MM.1S (cell line): ENCODE measurements at regions not wholly inside any gene's neighbourhood (a gene's known extent, or its start where the extent isn't known, plus 50 kb on each side); places are given as distances from the start of the nearest gene placed in this dataset.

Source experiments
- DNase-seq: peaks from one replicate; pipeline ENCODE4 v3.0.0-alpha.2; 2015
- H2AFZ ChIP-seq: fragments of 300-600 bp; sonication (generic); 2 replicates; pipeline ENCODE4 v1.6.0; 2016; ENCODE audit warnings: antibody characterized with exemption, low read length
- H3F3A ChIP-seq: fragments of 300-600 bp; sonication (generic); 2 replicates; pipeline ENCODE4 v1.6.1; 2016; ENCODE audit warnings: mild to moderate bottlenecking, antibody characterized with exemption, low read length, moderate library complexity, mixed read lengths; ENCODE audit not compliant: insufficient read depth
- H3K27ac ChIP-seq: fragments of 300-600 bp; sonication (generic); 2 replicates; pipeline ENCODE4 v1.5.1; 2016; ENCODE audit warnings: mild to moderate bottlenecking, low read length
- H3K27me3 ChIP-seq: fragments of 300-600 bp; sonication (generic); replicated peaks from 2 replicates; pipeline ENCODE4 v1.6.0; 2016; ENCODE audit warnings: low read length; ENCODE audit not compliant: insufficient read depth
- H3K36me3 ChIP-seq: fragments of 300-600 bp; sonication (generic); replicated peaks from 2 replicates; pipeline ENCODE4 v1.6.1; 2016; ENCODE audit warnings: mild to moderate bottlenecking, low read length, mixed read lengths; ENCODE audit not compliant: insufficient read depth
- H3K4me1 ChIP-seq: fragments of 300-600 bp; sonication (generic); 2 replicates; pipeline ENCODE4 v1.6.1; 2016; ENCODE audit warnings: low read length, mixed read lengths
- H3K4me2 ChIP-seq: fragments of 300-600 bp; sonication (generic); 2 replicates; pipeline ENCODE4 v1.6.0; 2016; ENCODE audit warnings: low read depth, low read length
- H3K4me3 ChIP-seq: fragments of 300-600 bp; sonication (generic); 2 replicates; pipeline ENCODE4 v1.5.1; 2016; ENCODE audit warnings: low read length, mixed read lengths
- H3K79me2 ChIP-seq: fragments of 300-600 bp; sonication (generic); 2 replicates; pipeline ENCODE4 v1.6.1; 2016; ENCODE audit warnings: mixed run types, low read length, mixed read lengths
- H3K9ac ChIP-seq: fragments of 300-600 bp; sonication (generic); 2 replicates; pipeline ENCODE4 v1.6.1; 2016; ENCODE audit warnings: low read length, mixed read lengths
- H3K9me2 ChIP-seq: fragments of 300-600 bp; sonication (generic); replicated peaks from 2 replicates; pipeline ENCODE4 v1.6.1; 2016; ENCODE audit warnings: mild to moderate bottlenecking, low read length, mixed read lengths; ENCODE audit not compliant: insufficient read depth
- H3K9me3 ChIP-seq: fragments of 300-600 bp; sonication (generic); replicated peaks from 2 replicates; pipeline ENCODE4 v1.6.1; 2016; ENCODE audit warnings: mild to moderate bottlenecking, low read length, mixed read lengths; ENCODE audit not compliant: insufficient read depth
- H4K20me1 ChIP-seq: fragments of 300-600 bp; sonication (generic); 2 replicates; pipeline ENCODE4 v1.6.1; 2016; ENCODE audit warnings: mild to moderate bottlenecking, low read length, moderate library complexity, mixed read lengths; ENCODE audit not compliant: insufficient read depth
- EZH2 ChIP-seq: fragments of 300-600 bp; sonication (generic); optimal IDR thresholded peaks from 2 replicates; pipeline ENCODE3; 2017; ENCODE audit warnings: low read depth, mild to moderate bottlenecking, antibody characterized with exemption, low read length, mixed read lengths
- EZH2phosphoT487 ChIP-seq: fragments of 300-600 bp; sonication (generic); IDR thresholded peaks from 2 replicates; pipeline ENCODE4 v1.6.1; 2018; ENCODE audit warnings: antibody characterized with exemption, low read length
- TF ChIP-seq, protein P1 (sequence below): fragments of 300-600 bp; sonication (generic); IDR thresholded peaks from 2 replicates; pipeline ENCODE4 v1.5.1; 2016; ENCODE audit warnings: antibody characterized with exemption, low read length, mixed read lengths

DNA sequence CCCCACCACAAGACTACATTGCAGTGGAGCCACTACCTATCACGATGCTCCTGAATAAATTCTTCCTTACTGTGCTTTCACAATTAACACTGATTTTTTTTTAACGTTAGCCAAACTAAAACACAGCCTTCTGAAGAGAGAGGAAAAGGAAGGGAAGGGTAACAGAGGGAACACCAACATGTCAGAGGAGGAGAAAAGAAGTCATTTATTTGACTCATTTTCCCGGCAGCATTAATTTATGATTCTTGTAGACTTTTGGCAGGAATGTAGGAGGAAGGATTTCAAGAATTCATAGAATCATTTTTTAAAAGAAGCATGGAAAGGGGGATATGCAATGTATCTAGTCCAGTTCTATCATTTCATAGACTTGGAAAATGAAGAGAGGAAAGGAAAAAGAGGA lies 74.3 kb upstream of the IQCM start:
- no peaks in the 10 kb centered on the region for H4K20me1 ChIP-seq
- H2AFZ ChIP-seq, result no peak overlapping the region
- no peak overlapping the region for H3K4me2 ChIP-seq

DNA sequence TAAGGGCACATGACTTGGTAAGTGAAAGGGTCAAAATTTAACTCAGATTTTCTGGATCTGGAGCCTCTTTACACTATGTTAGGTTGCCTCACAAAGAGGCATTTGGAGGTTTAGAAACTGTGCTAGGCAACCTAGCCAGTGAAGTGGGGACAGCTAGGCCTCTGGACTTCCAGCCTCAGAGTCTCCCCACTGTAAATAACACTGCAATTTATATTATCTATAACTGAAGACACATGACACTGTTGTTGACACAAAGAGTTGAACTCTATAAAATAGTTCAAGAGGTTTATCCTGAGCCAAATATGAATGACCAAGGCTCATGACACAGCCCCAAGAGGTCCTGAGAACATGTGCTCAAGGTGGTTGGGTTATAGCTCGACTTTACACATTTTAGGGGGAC lies 74.9 kb upstream of the IQCM start:
- H3K9me2 ChIP-seq, result no peaks in the 10 kb centered on the region
- TF ChIP-seq EZH2phosphoT487 (no peak), EZH2 (no peak)
- TF ChIP-seq, protein P1, sequence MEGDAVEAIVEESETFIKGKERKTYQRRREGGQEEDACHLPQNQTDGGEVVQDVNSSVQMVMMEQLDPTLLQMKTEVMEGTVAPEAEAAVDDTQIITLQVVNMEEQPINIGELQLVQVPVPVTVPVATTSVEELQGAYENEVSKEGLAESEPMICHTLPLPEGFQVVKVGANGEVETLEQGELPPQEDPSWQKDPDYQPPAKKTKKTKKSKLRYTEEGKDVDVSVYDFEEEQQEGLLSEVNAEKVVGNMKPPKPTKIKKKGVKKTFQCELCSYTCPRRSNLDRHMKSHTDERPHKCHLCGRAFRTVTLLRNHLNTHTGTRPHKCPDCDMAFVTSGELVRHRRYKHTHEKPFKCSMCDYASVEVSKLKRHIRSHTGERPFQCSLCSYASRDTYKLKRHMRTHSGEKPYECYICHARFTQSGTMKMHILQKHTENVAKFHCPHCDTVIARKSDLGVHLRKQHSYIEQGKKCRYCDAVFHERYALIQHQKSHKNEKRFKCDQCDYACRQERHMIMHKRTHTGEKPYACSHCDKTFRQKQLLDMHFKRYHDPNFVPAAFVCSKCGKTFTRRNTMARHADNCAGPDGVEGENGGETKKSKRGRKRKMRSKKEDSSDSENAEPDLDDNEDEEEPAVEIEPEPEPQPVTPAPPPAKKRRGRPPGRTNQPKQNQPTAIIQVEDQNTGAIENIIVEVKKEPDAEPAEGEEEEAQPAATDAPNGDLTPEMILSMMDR, result no peak
- H3F3A ChIP-seq, result no peaks in the 10 kb centered on the region
- DNase-seq, result no peak
- H4K20me1 ChIP-seq, result no peaks in the 10 kb centered on the region
- no peaks in the 10 kb centered on the region for H3K27me3 ChIP-seq
- H3K4me1 ChIP-seq, result no peaks in the 10 kb centered on the region
- H3K4me2 ChIP-seq, result no peak overlapping the region
- no peaks in the 10 kb centered on the region for H3K36me3 ChIP-seq
- H3K9me3 ChIP-seq, result no peaks in the 10 kb centered on the region
- no peak overlapping the region for H2AFZ ChIP-seq
- H3K79me2 ChIP-seq, result no peaks in the 10 kb centered on the region
- no peak overlapping the region for H3K27ac ChIP-seq
- H3K4me3 ChIP-seq, result no peak overlapping the region
- no peak overlapping the region for H3K9ac ChIP-seq

More for the DNA sequence above, 74.3 kb upstream of the IQCM start:
- H3K4me1 ChIP-seq, result no peaks in the 10 kb centered on the region
- H3K27me3 ChIP-seq, result no peaks in the 10 kb centered on the region
- no peak for DNase-seq
- H3K36me3 ChIP-seq, result no peaks in the 10 kb centered on the region
- no peaks in the 10 kb centered on the region for H3K9me3 ChIP-seq
- no peaks in the 10 kb centered on the region for H3K9me2 ChIP-seq
- no peak overlapping the region for H3K27ac ChIP-seq
- no peak overlapping the region for H3K9ac ChIP-seq
- TF ChIP-seq EZH2 (no peak), EZH2phosphoT487 (no peak)
- TF ChIP-seq, protein P1, result no peak
- no peaks in the 10 kb centered on the region for H3K79me2 ChIP-seq
- no peak overlapping the region for H3K4me3 ChIP-seq
- H3F3A ChIP-seq, result no peaks in the 10 kb centered on the region

DNA sequence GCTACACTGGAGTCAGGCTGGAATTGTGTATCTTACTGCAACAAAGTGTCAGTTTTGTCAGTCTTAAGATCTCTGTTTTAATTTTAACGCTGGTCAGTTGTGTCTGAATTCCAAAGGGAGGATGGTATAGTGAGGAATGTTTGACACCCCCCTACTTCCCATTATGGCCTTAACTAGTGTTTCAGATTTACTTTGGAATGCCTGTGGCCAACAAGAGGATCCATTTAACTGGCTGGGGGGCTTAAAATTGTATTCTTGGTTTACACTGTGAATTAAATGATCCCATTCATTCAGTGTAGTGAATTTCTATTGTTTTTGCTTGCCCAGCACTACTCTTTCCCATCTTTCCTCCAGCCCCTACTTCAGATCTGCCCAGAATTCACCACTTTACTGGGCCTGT lies 75.8 kb upstream of the IQCM start:
- no peaks in the 10 kb centered on the region for H3K36me3 ChIP-seq
- no peaks in the 10 kb centered on the region for H3K4me1 ChIP-seq
- no peaks in the 10 kb centered on the region for H3F3A ChIP-seq
- no peaks in the 10 kb centered on the region for H3K27me3 ChIP-seq
- H3K9me3 ChIP-seq, result no peaks in the 10 kb centered on the region
- no peak overlapping the region for H3K27ac ChIP-seq
- no peaks in the 10 kb centered on the region for H3K79me2 ChIP-seq
- no peak overlapping the region for H3K9ac ChIP-seq
- no peaks in the 10 kb centered on the region for H3K9me2 ChIP-seq
- no peaks in the 10 kb centered on the region for H4K20me1 ChIP-seq
- no peak for TF ChIP-seq EZH2phosphoT487
- TF ChIP-seq, protein P1, result no peak
- TF ChIP-seq EZH2, result no peak
- no peak overlapping the region for H3K4me3 ChIP-seq
- no peak overlapping the region for H3K4me2 ChIP-seq
- H2AFZ ChIP-seq, result no peak overlapping the region
- DNase-seq, result no peak
